ENCODE measurements at regions not wholly inside any gene's neighbourhood (a gene's known extent, or its start where the extent isn't known, plus 50 kb on each side); places are given as distances from the start of the nearest gene placed in this dataset.

GRCh38 chr15:69897471-69898237, 200.1 kb downstream of the TLE3 start:
- 70 to 72% methylated on average over 7 to 8 of the region's 9 CpGs for WGBS, 2 donors (ENCODE audit: low coverage in 1 of 2)
- H3K4me3 ChIP-seq = no peak overlapping the region
- peak; percentile 14 for ATAC-seq
- peaks cover 0 to 10% (median 0%) of the 10 kb centered on the region in 3 donors for H3K4me1 ChIP-seq
- no peak overlapping the region for H3K27ac ChIP-seq
- TF ChIP-seq POLR2A (IDR thresholded peaks at IDR 0.05) (no peak), EP300 (IDR thresholded peaks at IDR 0.05) (no peak), CTCF (IDR thresholded peaks at IDR 0.05) (no peak), POLR2AphosphoS5 (IDR thresholded peaks at IDR 0.05) (no peak)
- H3K9me3 ChIP-seq = no peaks in the 10 kb centered on the region
- peaks cover 29% of the 10 kb centered on the region for H3K27me3 ChIP-seq
- H3K36me3 ChIP-seq = no peaks in the 10 kb centered on the region

GRCh38 chr15:69898243-69898642, 199.5 kb downstream of the TLE3 start:
- H3K4me3 ChIP-seq = no peak overlapping the region
- H3K27ac ChIP-seq = no peak overlapping the region
- 88 to 92% methylated on average over 2 of the region's 2 CpGs for WGBS, 2 donors (ENCODE audit: low coverage in 1 of 2)
- no peak for ATAC-seq
- H3K9me3 ChIP-seq = no peaks in the 10 kb centered on the region
- no peaks in the 10 kb centered on the region for H3K36me3 ChIP-seq
- peaks cover 0 to 10% (median 0%) of the 10 kb centered on the region in 3 donors for H3K4me1 ChIP-seq
- TF ChIP-seq EP300 (IDR thresholded peaks at IDR 0.05) = no peak
- peaks cover 29% of the 10 kb centered on the region for H3K27me3 ChIP-seq

GRCh38 chr15:69902414-69903062, 195.2 kb downstream of the TLE3 start:
- Histone ChIP-seq H3K9me3 (no peaks in the 10 kb centered on the region), H3K27me3 (peaks cover 4% of the 10 kb centered on the region), H3K27ac (no peak overlapping the region), H3K4me1 (no peaks in the 10 kb centered on the region), H3K4me3 (no peak overlapping the region), H3K36me3 (no peaks in the 10 kb centered on the region)
- TF ChIP-seq CTCF (IDR thresholded peaks at IDR 0.05) (no peak), POLR2A (IDR thresholded peaks at IDR 0.05) (no peak), EP300 (IDR thresholded peaks at IDR 0.05) (no peak), POLR2AphosphoS5 (IDR thresholded peaks at IDR 0.05) (no peak)
- 71% methylated on average over 1 to 5 of the region's 7 CpGs for WGBS, 2 donors (ENCODE audit: low coverage in 1 of 2)
- no peak for ATAC-seq

GRCh38 chr15:69903470-69904469, 193.9 kb downstream of the TLE3 start:
- Histone ChIP-seq H3K27me3 (peaks cover 4% of the 10 kb centered on the region), H3K36me3 (no peaks in the 10 kb centered on the region), H3K9me3 (no peaks in the 10 kb centered on the region), H3K27ac (no peak overlapping the region), H3K4me1 (no peaks in the 10 kb centered on the region), H3K4me3 (no peak overlapping the region)
- TF ChIP-seq POLR2A (IDR thresholded peaks at IDR 0.05) = no peak
- ATAC-seq = no peak
- WGBS, 2 donors (ENCODE audit: low coverage in 1 of 2) = 53 to 81% methylated on average over 3 to 7 of the region's 11 CpGs

GRCh38 chr15:69906256-69907185, 191.2 kb downstream of the TLE3 start:
- no peaks in the 10 kb centered on the region for H3K4me1 ChIP-seq
- H3K27me3 ChIP-seq = no peaks in the 10 kb centered on the region
- H3K27ac ChIP-seq = no peak overlapping the region
- no peak for ATAC-seq
- H3K9me3 ChIP-seq = no peaks in the 10 kb centered on the region
- TF ChIP-seq POLR2A (IDR thresholded peaks at IDR 0.05) (no peak), CTCF (IDR thresholded peaks at IDR 0.05) (no peak), EP300 (IDR thresholded peaks at IDR 0.05) (no peak), POLR2AphosphoS5 (IDR thresholded peaks at IDR 0.05) (no peak)
- no peaks in the 10 kb centered on the region for H3K36me3 ChIP-seq
- 71 to 78% methylated on average over 8 to 11 of the region's 11 CpGs for WGBS, 2 donors (ENCODE audit: low coverage in 1 of 2)
- H3K4me3 ChIP-seq = no peak overlapping the region

Data from gastroesophageal sphincter (tissue), 4 donors.